ENCODE measurements at regions not wholly inside any gene's neighbourhood (a gene's known extent, or its start where the extent isn't known, plus 50 kb on each side); places are given as distances from the start of the nearest gene placed in this dataset.
"Not testable (repeated sequence)": the region's sequence is repeated elsewhere in the genome, so short reads cannot be mapped to it uniquely, and the experiment has no call there.

DNA sequence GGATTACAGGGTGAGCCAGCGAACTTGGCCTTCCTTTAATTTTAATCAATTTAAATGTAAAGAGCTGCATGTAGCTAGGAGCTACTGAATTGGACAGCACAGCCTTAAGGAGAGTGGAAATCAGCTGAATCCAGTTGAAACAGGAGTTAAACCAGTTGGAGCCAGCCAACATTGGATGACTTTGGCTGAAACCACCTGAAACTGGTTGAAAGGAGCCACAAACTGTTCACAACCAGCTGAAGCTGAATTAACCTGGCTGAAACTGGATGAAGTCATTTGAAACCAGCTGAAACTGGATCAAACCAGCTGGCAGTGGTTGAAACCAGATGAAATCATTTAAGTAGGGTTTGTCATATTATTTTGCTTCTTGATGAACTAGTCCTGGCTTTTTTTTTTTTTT is 121.3 kb upstream of the TRIM73 start:
- TF ChIP-seq, protein P1, sequence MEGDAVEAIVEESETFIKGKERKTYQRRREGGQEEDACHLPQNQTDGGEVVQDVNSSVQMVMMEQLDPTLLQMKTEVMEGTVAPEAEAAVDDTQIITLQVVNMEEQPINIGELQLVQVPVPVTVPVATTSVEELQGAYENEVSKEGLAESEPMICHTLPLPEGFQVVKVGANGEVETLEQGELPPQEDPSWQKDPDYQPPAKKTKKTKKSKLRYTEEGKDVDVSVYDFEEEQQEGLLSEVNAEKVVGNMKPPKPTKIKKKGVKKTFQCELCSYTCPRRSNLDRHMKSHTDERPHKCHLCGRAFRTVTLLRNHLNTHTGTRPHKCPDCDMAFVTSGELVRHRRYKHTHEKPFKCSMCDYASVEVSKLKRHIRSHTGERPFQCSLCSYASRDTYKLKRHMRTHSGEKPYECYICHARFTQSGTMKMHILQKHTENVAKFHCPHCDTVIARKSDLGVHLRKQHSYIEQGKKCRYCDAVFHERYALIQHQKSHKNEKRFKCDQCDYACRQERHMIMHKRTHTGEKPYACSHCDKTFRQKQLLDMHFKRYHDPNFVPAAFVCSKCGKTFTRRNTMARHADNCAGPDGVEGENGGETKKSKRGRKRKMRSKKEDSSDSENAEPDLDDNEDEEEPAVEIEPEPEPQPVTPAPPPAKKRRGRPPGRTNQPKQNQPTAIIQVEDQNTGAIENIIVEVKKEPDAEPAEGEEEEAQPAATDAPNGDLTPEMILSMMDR (IDR thresholded peaks at IDR 0.05): not testable (repeated sequence)
- not testable (repeated sequence) for TF ChIP-seq POLR2A (IDR thresholded peaks at IDR 0.05)
